Muscle of back (tissue), 3 donors: ENCODE measurements at regions not wholly inside any gene's neighbourhood (a gene's known extent, or its start where the extent isn't known, plus 50 kb on each side); places are given as distances from the start of the nearest gene placed in this dataset.
A peak's percentile ranks its signal among the peaks of the same experiment; 100 is the strongest.
"Not testable (repeated sequence)": the region's sequence is repeated elsewhere in the genome, so short reads cannot be mapped to it uniquely, and the experiment has no call there.

ENCODE experiments used
- DNase-seq, 3 donors: peaks; one replicate each; pipeline versions ENCODE4 v3.0.0 to v3.0.0-alpha.2; 2013

DNA sequence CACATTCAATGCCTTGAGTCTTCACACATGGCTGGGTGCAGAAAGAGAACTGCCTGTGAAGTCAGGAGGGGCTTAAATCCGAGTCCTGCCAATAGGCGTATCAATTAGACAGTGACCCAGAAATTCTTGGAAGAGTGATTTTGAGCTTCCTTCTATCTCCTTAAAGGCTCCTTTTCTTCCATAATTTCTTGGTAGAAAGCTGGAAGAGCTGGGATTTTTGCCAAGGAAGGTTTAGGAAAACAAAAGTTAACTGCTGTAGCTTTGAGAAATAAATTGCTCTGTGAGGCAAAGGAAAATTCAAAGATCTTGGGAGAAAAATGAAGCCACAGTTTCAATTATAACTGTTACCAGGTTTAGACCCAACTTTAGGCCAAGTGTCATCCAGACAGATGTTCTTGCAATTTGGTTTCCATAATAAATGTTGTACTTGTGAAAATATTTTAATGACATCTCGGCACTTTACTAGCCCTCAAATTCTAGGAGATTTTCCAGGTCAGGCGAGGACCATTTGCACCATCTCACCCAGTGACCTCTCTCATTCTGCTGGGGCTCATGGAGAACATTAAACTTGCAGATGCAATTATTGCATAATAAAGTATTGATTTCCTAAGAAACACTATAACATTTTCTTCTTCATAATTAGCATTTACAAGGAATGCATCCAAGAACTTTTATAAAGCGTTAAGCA, 329.7 kb upstream of the MEIS1 start:
- peak; percentile 61 to 86 (median 78) for DNase-seq

DNA sequence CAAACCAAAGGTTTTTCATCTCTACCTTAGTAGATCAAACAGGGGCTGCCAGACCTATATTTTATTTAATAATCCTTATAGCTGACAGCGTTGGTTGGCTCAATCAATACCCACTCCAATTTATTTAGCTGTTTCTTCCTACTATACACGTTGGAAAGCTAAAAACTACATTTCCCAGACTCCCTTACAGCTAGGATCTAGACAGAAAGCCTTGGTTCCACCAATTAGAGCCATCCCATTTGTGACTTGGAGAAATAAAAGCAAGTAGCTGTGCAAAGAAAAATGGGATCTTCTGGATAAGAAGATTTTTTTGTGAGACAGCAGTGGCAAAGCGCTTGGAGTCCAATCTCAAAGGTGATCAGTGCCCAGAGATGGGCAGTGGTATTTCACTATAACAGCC, 331.3 kb upstream of the MEIS1 start:
- DNase-seq = no peak

DNA sequence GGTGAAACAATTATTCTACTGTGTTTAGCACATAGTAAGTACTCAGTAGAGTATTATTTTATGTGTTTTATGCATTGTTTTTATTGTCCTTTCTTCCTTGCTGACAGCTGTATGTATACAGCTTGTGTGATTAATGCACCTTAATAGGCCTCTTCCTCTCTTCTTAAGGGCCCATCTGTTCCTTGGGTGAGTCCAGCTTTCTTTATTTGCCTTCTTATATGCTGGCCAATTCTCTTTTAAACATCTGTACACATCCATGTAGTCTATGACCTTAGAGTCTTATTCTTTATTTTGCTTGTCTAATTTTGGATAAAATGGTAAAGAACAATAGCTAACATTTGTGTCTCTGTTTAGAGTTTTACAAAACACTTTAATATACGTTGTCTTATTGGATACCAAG, 333.7 kb upstream of the MEIS1 start:
- DNase-seq = peak; percentile 22 to 79 (median 25)

DNA sequence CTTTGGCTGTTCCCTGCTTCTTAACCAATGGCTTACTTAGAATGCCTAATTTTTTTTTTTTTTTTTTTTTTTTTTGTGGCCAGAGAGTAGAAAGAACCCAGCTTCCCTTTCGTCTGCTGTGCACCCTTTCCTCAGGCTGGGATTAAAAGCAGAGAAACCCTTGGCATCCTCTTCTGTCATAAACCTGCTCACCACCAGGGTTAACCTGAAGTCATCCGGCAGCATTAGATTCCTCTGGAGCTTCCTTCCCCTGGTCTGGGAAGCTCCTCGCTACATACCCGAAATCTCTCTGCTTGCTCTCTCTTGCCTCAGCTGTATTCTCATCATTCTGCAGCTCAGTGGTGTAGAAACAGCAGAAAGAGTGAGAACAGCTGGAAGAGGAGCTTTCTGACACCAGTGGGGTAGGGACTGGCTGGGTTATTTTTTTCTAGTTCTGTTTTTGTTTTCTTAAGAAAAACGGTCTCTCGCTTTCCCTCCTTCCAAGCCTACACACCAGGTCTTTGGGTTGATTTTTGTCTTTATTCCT, 339.0 kb upstream of the MEIS1 start:
- DNase-seq = no peak

DNA sequence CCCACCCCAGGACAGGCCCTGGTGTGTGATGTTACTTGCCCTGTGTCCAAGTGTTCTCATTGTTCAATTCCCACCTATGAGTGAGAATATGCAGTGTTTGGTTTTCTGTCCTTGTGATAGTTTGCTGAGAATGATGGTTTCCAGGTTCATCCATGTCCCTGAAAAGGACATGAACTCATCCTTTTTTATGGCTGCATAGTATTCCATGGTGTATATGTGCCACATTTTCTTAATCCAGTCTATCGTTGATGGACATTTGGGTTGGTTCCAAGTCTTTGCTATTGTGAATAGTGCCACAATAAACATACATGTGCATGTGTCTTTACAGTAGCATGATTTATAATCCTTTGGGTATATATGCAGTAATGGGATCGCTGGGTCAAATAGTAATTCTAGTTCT, 340.2 kb upstream of the MEIS1 start:
- not testable (repeated sequence) for DNase-seq

DNA sequence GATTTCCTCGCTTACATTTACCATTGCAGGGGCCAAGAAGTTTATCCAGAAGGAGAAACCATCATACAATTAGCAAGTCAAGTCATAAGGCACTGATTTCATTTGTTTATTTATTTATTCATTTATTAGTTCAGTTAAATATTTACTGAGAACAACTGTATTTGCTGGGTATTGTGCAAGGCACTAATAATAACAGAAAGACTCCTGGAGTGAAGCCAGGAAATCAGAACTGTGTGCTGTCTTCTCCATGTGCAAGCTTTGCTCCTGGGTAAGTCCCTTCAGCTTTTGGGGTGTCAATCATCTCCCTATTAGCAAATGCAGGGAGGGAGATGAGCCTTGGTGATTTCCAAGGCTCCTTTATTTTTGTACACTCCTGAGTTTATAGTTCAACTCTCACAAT, 341.6 kb upstream of the MEIS1 start:
- DNase-seq = no peak

GRCh38 chr2:66084948-66085590, 349.9 kb upstream of the MEIS1 start:
- no peak for DNase-seq

- DNase-seq = no peak
These were observed 352.3 kb upstream of the MEIS1 start for GRCh38 chr2:66082581-66082980.

DNA sequence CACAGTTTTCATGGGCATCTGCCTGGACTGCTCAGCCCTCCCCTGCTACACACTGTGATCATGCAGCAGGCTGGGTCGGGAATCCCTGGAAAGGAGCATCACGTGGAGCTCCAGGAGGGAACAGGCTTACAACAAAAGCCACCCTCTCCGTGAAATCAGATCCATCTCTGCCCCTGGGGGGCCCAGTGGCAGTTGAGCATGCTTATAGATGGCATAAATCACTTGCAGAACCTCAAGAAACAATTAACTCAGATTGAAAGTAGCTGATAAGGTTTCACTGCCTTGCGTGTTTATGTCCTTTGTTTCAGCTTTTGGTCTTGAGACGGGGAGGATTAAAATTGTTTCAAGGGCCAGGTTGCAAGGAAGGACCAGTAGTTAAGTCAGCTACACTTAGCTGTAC, 354.8 kb upstream of the MEIS1 start:
- DNase-seq = no peak

DNA sequence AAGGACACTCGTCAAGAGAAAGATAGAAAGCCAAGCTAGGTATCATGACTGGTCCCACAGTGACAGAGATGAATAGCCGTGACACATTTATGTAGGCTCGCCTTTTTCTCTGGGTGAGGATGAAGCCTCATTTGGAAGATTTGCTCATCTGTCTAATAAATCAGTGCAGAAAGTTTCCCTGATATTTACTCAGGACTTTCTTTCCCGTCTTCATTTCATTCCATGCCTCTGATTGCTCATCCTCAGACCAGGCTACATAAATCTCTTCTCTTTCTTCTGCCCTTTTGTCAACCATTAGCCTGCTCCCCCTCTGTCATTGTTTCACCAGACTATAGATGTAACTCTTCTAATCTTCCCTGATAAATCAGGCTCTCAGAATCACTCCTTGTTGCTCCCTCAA, 361.8 kb upstream of the MEIS1 start:
- no peak for DNase-seq

- DNase-seq = peak in 1 of 3 donors; percentile 6
These were observed 364.0 kb upstream of the MEIS1 start for GRCh38 chr2:66070721-66071602.

- DNase-seq = no peak
These were observed 364.8 kb upstream of the MEIS1 start for GRCh38 chr2:66069937-66070720.

GRCh38 chr2:66066032-66066431, 368.9 kb upstream of the MEIS1 start:
- no peak for DNase-seq

DNA sequence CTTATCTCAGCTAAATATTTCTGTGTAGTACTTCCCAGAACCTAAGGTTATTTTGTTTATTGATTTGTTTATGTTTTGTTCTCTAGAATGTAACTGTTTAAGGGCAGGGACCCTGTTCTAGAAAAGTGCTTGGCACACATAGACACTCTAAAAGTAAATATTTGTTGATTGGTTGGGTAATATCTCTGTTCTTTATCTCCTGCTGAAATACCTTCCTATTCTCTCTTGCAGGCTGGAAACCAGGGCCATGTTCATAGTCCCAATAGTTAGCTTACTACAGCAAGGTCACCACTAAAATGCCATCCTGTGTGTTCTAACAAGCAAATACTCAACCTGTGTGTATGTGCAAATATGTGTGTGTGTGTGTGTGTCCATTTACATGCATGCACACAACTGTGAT, 375.6 kb upstream of the MEIS1 start:
- no peak for DNase-seq

DNA sequence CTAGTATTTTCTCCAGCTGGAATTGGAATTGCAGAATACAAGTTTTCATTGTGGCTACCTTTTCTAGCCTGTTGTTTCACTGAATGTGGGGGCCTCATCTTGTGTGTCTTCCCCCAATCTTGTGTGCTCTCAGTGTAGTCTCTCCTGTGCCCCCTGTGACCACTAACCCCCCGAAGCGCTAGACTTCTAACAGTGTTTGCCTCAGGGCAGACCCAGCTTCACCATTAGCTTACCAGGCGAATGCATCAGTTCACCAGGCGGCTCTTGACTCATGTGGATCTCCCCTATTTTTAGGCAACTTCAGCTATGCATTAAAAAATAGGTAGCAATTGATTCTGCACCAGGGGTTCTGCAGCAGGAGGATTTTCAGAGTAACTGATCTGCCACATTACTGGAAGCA, 376.2 kb upstream of the MEIS1 start:
- DNase-seq = no peak

DNA sequence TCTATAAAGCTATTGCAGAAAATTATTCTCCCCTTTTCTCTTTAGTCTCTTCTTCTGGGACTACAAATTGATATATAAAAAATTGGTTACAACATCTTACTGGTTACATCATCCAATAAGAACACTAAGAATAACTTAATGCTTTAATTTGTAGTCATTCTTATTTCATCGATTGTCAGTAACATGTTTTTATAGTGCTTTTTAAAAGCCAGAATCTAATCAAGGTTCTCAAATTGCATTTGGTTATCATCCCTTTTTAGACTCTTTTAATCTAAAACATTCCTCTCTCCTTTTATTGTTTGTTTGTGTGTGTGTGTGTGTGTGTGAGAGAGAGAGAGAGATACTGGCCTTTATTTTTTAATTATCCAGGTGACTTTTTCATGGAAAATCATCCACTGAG, 377.1 kb upstream of the MEIS1 start:
- DNase-seq = no peak

GRCh38 chr2:66050392-66050791, 384.5 kb upstream of the MEIS1 start:
- no peak for DNase-seq

DNA sequence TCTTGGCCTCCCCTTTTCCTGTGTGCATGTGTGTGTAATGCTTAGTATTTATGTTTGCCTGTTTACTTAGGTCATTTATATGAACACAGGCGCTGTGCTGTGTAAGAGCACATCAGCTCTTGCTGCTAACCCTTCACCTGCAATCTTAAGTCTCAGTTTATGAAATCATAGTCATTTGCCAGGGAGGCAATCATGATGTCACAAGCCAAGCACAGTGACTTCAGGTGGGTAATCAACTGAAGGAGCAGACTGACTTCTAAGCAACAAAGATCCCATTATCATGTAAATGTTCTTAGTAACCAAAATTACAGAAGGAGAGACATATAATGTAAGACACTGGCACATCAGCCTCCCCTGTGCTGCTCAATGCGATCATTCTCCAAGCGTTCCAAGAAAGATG, 386.3 kb upstream of the MEIS1 start:
- peak in 1 of 3 donors; percentile 24 for DNase-seq

DNA sequence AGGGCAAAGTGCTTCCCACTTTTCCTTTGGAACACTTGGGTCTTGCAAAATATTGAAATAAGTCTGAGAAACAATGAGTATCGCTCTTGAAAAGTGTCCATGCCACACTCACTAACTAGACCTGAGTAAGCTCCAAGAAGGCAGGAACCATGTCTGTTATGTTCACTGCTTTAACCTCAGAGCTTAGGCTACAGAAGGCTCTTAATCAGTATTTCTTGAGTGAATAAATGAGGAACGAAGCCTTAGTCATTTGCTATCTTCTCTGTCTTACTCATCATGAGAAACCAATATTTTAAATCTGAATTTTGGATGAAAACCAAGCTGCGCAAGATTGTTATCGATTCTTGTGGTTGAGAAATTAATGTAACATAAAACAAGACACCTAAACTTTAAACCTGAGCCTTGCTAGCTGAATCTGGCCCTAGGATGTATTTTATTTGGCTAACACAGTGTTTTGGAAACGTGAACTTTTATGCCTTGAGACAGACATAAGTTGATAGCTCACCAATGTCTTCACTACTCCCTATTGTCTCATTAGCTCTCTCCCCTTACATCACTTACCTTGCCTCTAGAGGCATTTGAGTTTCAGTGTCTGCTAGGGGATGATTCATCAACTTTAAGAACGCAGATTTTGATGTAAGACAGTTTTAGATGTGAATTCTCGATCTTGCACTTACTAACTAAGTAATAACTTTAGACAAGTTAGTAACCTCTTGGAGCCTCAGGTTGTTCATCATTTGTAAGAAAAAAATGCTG, 392.8 kb upstream of the MEIS1 start:
- no peak for DNase-seq

DNA sequence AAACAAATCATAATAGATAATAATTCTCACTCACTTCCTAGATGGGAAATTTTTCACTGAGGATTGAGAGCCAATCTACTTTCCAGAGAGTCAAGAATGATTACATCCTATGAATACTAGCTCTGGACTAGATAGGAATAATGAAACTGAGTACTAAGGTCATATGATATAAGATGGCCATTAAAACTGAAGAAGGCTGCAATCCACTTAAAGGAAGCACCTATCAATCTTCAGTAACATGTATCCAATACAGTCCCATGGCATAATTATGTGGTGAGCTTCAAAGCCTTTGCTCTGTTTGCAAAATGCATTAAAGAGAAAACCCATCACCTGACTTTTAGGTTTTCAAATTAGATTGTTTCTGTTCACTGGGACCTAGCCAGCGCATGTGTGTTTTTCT, 398.0 kb upstream of the MEIS1 start:
- DNase-seq = no peak

GRCh38 chr2:66034467-66034866, 400.5 kb upstream of the MEIS1 start:
- DNase-seq = no peak
